ENCODE measurements at regions not wholly inside any gene's neighbourhood (a gene's known extent, or its start where the extent isn't known, plus 50 kb on each side); places are given as distances from the start of the nearest gene placed in this dataset.

DNA sequence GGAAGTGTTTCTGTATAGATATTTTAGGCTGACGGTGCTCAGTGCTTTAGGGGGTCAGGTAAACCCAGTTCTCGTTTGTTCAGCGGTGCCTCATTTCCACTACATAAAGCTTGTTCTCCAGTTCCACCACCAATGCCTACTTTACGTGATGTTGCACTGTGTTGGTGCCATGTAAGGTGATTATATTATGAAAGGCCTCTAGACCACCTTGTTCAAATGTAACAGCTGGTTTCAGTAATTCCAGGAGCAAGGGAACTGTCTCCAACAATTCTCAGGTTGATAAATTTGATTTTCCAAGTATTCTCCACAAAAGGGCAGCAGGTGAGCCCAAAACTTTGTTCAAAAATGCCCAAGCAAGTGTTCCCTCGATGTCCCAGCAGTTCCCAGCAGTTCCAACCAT is 83.7 kb upstream of the SEPTIN5 start:
- no peak for DNase-seq (ENCODE audit: low read depth)
- H3K4me3 ChIP-seq (ENCODE audit: low read length): no peak overlapping the region
- TF ChIP-seq, protein P1, sequence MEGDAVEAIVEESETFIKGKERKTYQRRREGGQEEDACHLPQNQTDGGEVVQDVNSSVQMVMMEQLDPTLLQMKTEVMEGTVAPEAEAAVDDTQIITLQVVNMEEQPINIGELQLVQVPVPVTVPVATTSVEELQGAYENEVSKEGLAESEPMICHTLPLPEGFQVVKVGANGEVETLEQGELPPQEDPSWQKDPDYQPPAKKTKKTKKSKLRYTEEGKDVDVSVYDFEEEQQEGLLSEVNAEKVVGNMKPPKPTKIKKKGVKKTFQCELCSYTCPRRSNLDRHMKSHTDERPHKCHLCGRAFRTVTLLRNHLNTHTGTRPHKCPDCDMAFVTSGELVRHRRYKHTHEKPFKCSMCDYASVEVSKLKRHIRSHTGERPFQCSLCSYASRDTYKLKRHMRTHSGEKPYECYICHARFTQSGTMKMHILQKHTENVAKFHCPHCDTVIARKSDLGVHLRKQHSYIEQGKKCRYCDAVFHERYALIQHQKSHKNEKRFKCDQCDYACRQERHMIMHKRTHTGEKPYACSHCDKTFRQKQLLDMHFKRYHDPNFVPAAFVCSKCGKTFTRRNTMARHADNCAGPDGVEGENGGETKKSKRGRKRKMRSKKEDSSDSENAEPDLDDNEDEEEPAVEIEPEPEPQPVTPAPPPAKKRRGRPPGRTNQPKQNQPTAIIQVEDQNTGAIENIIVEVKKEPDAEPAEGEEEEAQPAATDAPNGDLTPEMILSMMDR (IDR thresholded peaks at IDR 0.05; ENCODE audit: insufficient read depth, low read depth, low read length, missing control alignments): no peak

DNA sequence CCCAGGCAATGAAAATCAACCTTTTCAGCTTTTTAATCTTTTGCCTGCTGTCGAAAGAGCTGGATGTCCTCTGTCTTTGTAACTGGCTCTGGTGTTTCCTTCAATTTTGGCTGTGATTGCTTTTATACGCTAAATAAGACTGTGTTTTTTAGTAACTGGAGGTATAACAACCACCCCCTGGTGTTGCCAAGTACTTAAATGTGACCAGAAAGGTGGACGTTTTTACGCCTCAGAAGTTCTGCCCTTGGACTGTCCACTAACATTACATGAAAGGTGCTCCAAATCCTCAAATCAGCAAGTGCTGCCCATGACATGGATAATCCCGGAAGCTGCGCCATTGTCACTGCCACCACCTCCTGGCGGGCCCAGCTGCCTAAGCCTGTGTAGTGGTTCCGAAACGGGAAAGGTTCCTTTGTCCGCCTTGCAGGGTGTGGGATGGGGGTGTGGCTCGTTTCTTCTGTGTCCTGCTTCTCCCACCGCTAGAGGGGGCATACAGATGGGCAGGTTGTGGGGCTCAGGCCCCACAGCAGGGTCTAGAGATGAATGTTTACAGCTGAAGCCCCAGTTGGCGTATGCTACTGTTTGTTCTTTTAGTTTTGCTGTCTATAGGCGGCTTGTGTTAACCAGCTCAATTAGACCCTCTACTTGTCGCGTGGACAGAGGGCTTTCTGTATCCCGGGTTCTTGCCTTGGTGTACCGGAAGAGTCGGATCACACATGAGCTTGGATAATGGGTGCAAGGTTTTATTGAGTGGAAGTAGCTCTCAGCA is 82.2 kb upstream of the SEPTIN5 start:
- peak; percentile 41 for DNase-seq (ENCODE audit: low read depth)
- no peak overlapping the region for H3K4me3 ChIP-seq (ENCODE audit: low read length)
- TF ChIP-seq, protein P1 (IDR thresholded peaks at IDR 0.05; ENCODE audit: insufficient read depth, low read depth, low read length, missing control alignments): peak; percentile 38

DNA sequence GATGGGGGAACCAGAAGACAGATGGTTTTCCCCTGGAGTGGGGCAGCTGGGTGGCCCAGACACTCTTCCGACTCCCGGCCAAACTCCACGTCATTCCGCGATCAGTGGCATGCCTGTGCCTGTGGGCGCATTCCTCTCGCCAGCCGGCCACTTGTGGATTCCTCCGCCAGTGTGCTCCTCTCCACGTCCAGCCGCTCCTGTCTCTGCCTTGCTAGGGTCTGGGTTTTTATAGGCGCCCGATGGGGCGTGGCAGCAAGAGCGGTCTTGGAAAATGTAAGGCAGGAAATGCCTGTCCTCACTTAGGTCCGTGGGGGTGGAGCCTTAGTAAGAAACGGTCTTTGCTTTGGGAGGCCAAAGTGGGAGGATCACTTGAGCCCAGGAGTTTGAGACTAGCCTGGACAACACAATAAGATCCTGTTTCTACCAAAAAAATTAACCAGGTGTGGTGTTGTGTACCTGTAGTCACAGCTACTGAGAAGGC is 81.6 kb upstream of the SEPTIN5 start:
- DNase-seq (ENCODE audit: low read depth): peak; percentile 39
- TF ChIP-seq, protein P1 (IDR thresholded peaks at IDR 0.05; ENCODE audit: insufficient read depth, low read depth, low read length, missing control alignments): no peak
- H3K4me3 ChIP-seq (ENCODE audit: low read length): no peak overlapping the region

DNA sequence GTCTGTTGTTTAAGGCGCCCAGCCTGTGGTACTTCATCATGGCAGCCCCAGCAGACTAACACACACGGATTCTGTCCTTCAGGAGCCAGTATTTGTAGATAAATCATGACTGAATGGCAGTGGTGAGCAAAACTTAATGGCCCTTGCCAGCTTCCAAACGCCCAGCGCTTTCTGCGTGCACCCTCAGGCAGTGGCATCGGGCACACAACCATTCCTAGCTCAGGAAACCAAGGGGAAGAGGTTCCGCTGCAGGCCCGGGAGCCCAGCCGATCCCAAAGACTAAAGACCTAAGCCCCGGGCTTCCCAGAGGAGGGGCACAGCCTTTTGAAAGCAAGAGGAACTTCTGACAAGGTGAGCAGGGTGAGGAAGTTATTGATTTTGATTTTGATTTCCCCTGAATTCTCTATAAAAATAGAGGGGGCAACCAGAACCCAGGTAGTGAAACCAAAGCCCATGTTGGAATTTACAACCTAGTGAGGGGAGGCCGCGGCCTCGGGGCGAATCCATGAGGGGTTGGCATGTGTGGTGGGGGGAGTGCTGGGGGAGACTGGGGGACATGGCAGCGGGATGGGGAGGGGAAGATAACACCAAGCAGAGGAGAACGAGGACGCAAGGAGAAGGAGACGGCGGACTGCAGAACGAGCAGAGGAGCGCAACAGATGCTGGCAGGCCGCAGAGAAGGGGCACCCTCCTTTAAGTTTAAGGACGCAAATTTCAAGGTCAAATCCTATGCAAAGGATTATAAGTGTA is 79.9 kb upstream of the SEPTIN5 start:
- TF ChIP-seq, protein P1 (IDR thresholded peaks at IDR 0.05; ENCODE audit: insufficient read depth, low read depth, low read length, missing control alignments): no peak
- no peak for DNase-seq (ENCODE audit: low read depth)

DNA sequence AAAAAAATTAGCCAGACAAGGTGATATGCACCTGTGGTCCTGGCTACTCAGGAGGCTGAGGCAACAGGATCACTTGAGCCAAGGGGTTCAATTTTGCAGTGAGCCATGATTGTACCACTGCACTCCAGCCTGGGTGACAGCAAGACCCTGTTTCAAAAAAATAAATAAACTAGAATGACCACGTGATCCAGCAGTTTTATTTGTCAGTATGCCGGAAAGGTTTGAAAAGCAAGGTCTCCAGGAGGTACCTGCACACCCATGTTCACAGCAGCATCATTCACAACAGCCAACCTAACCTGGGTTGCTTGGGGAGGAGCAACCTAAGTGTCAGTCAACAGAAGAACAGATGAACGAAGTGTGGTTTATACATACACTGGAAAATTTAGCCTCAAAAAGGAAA is 78.7 kb upstream of the SEPTIN5 start:
- no peak overlapping the region for H3K4me3 ChIP-seq (ENCODE audit: low read length)

More for the DNA sequence above, 79.9 kb upstream of the SEPTIN5 start:
- H3K4me3 ChIP-seq (ENCODE audit: low read length): no peak overlapping the region

DNA sequence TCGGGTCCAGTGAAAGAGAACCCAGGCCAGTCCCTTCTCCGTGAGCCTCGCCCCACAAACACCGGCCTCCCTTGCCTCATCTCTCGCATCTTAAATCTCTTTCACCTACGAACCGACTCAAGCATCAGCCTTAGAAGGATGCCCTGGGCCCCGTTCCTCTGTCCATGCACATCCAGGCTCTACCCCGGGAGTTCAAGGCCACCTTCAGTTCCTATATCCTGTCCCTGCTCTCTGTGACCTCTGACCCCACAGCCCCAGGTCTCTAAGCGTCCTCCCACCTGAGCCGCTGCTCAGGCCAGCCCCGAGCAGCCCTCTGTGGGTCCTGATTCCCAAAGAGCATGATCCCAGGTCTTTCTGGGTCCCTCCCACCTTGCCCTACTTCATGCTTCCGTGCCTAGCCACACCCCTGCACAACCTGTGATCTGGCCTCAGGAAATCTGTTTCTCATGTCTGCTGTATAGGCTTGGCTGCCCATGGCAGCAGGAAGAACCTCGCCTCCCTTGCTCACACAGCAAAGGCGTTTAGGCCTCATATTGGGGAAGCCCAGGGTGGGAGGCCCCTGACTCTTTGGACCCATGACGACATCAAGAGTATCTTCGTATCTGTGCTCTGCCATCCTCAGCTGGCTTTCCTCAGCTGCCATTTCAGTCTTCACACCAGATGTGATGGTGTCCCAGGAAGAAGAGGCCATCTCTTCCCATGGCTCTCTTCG is 77.5 kb upstream of the SEPTIN5 start:
- no peak overlapping the region for H3K4me3 ChIP-seq (ENCODE audit: low read length)
- TF ChIP-seq, protein P1 (IDR thresholded peaks at IDR 0.05; ENCODE audit: insufficient read depth, low read depth, low read length, missing control alignments): no peak
- no peak for DNase-seq (ENCODE audit: low read depth)

More for the DNA sequence above, 78.7 kb upstream of the SEPTIN5 start:
- TF ChIP-seq, protein P1 (IDR thresholded peaks at IDR 0.05; ENCODE audit: insufficient read depth, low read depth, low read length, missing control alignments): no peak
- DNase-seq (ENCODE audit: low read depth): no peak
